A673 (cell line): ENCODE measurements at regions not wholly inside any gene's neighbourhood (a gene's known extent, or its start where the extent isn't known, plus 50 kb on each side); places are given as distances from the start of the nearest gene placed in this dataset.
A peak's percentile ranks its signal among the peaks of the same experiment; 100 is the strongest.

Experiments used
- BruUV-seq: library from RNA; stranded (reverse); fragments of 400-500 nt; replicated peaks from 2 replicates; lab custom pipeline; 2021; lab: Mats Ljungman, UMichigan
- CTCF ChIA-PET: fragments of 300-600 bp; sonication (Branson Sonifier 250); formaldehyde crosslinking; loops from one replicate; lab custom pipeline; 2022; ENCODE audit warnings: antibody characterized with exemption; lab: Charles Lee
- POLR2A ChIA-PET: fragments of 300-600 bp; sonication (Branson Sonifier 250); formaldehyde crosslinking; loops from one replicate; lab custom pipeline; 2022; ENCODE audit warnings: antibody characterized with exemption; ENCODE audit not compliant: low non-redundant PET; lab: Charles Lee
- DNase-seq: peaks from one replicate; pipeline ENCODE4 v3.0.0-alpha.2; 2015; ENCODE audit warnings: low spot score
- H3K27ac ChIP-seq: fragments of 200-600 bp; sonication (generic); 2 replicates; pipeline ENCODE4 v1.5.1; 2016; ENCODE audit warnings: mixed run types, low read depth, mild to moderate bottlenecking, mixed read lengths, antibody characterized with exemption, low read length; ENCODE audit not compliant: poor library complexity, severe bottlenecking
- H3K27me3 ChIP-seq: fragments of 200-600 bp; sonication (generic); replicated peaks from 2 replicates; pipeline ENCODE4 v1.6.1; 2017; ENCODE audit warnings: mixed run types, low read depth, mild to moderate bottlenecking, mixed read lengths, antibody characterized with exemption, low read length; ENCODE audit not compliant: insufficient read depth, poor library complexity
- H3K36me3 ChIP-seq: fragments of 200-600 bp; sonication (generic); 2 replicates; pipeline ENCODE4 v1.6.1; 2016; ENCODE audit warnings: mixed run types, mild to moderate bottlenecking, mixed read lengths, antibody characterized with exemption, low read length; ENCODE audit not compliant: insufficient read depth, poor library complexity, severe bottlenecking
- H3K4me1 ChIP-seq: fragments of 200-600 bp; sonication (generic); 2 replicates; pipeline ENCODE4 v1.6.1; 2017; ENCODE audit warnings: mixed run types, mild to moderate bottlenecking, mixed read lengths, antibody characterized with exemption, low read length; ENCODE audit not compliant: insufficient read depth, poor library complexity, severe bottlenecking
- H3K4me3 ChIP-seq: fragments of 200-600 bp; sonication (generic); 2 replicates; pipeline ENCODE4 v1.5.1; 2016; ENCODE audit warnings: low read depth, mixed run types, mild to moderate bottlenecking, mixed read lengths, low read length; ENCODE audit not compliant: poor library complexity, severe bottlenecking
- H3K9me3 ChIP-seq: fragments of 200-600 bp; sonication (generic); 2 replicates; pipeline ENCODE4 v1.6.1; 2016; ENCODE audit warnings: mixed run types, low read depth, mild to moderate bottlenecking, mixed read lengths, antibody characterized with exemption, low read length; ENCODE audit not compliant: poor library complexity, severe bottlenecking
- CTCF ChIP-seq: fragments of 300-800, 200-600 bp; sonication (generic); conservative IDR thresholded peaks from 2 replicates; pipeline ENCODE4 v1.5.1; 2017; ENCODE audit warnings: low read depth, mild to moderate bottlenecking, antibody characterized with exemption, low read length, moderate library complexity, mixed read lengths
- EZH2 ChIP-seq: fragments of 200-600 bp; sonication (generic); IDR thresholded peaks from 2 replicates; pipeline ENCODE4 v1.6.1; 2017; ENCODE audit warnings: borderline replicate concordance, low read depth, mild to moderate bottlenecking, mixed read lengths, antibody characterized with exemption, low read length; ENCODE audit not compliant: poor library complexity, severe bottlenecking
- intact Hi-C: fragments of 100-400 bp; cut with micrococcal nuclease; formaldehyde crosslinking; loops from one replicate; pipeline ENCODE4 v1.10.0; 2022; ENCODE audit not compliant: unreplicated experiment

- H3K27me3 ChIP-seq: no peaks in the 10 kb centered on the region
- no peak overlapping the region for H3K4me3 ChIP-seq
- intact Hi-C loops: no loop called here
- TF ChIP-seq CTCF (no peak), EZH2 (no peak)
- no peaks in the 10 kb centered on the region for H3K4me1 ChIP-seq
- H3K36me3 ChIP-seq: no peaks in the 10 kb centered on the region
- BruUV-seq: no TSS peak
- no peak overlapping the region for H3K27ac ChIP-seq
- POLR2A ChIA-PET: no interaction called here
- H3K9me3 ChIP-seq: no peaks in the 10 kb centered on the region
- no peak for DNase-seq
- CTCF ChIA-PET: no interaction called here
These were observed 170.7 kb upstream of the XIST start for GRCh38 chrX:74023203-74023602.

GRCh38 chrX:74018253-74018652 is 165.7 kb upstream of the XIST start:
- DNase-seq: no peak
- TF ChIP-seq CTCF (no peak), EZH2 (no peak)
- ChIA-PET CTCF (no interaction called here), POLR2A (no interaction called here)
- Histone ChIP-seq H3K36me3 (no peaks in the 10 kb centered on the region), H3K9me3 (no peaks in the 10 kb centered on the region), H3K27me3 (no peaks in the 10 kb centered on the region), H3K4me1 (no peaks in the 10 kb centered on the region), H3K4me3 (no peak overlapping the region), H3K27ac (no peak overlapping the region)
- BruUV-seq: no TSS peak
- intact Hi-C loops: no loop called here

GRCh38 chrX:74015379-74016019 is 163.0 kb upstream of the XIST start:
- no peaks in the 10 kb centered on the region for H3K9me3 ChIP-seq
- POLR2A ChIA-PET: no interaction called here
- intact Hi-C loops: loop anchor here (1.0 to 2.0 kb wide), 2 partner anchors 117 to 160 kb away; no protein-coding TSS in a partner anchor
- H3K27ac ChIP-seq: no peak overlapping the region
- DNase-seq: peak; percentile 85
- TF ChIP-seq CTCF (peak; percentile 94), EZH2 (no peak)
- H3K4me1 ChIP-seq: no peaks in the 10 kb centered on the region
- BruUV-seq: no TSS peak
- no peak overlapping the region for H3K4me3 ChIP-seq
- CTCF ChIA-PET: interaction anchor here (0.6 to 1.2 kb wide), 3 partner anchors 147 to 159 kb away, joined by 3 to 4 read pairs (median 3); no protein-coding TSS in a partner anchor
- H3K36me3 ChIP-seq: no peaks in the 10 kb centered on the region
- H3K27me3 ChIP-seq: no peaks in the 10 kb centered on the region
